Heart left ventricle (tissue), 16 donors: ENCODE measurements at regions not wholly inside any gene's neighbourhood (a gene's known extent, or its start where the extent isn't known, plus 50 kb on each side); places are given as distances from the start of the nearest gene placed in this dataset.

Experiments used
- ATAC-seq, 4 donors: fragments of 200-7000 bp; cut with Tn5 transposase; one replicate each; pipeline ENCODE4 v1.9.1; 2020 to 2022; ENCODE audit warnings: moderate library complexity in 4 of 4, mild to moderate bottlenecking in 3 of 4, moderate number of reproducible peaks in 1 of 4
- DNase-seq, 5 donors: peaks; one replicate each; pipeline ENCODE4 v3.0.0-alpha.2; 2020
- H3K27ac ChIP-seq, 12 donors: fragments of 200-600 bp; sonication (generic) in 4 of 12; one replicate each; pipeline versions ENCODE4 v1.5.0 to v1.8.0; 2016 to 2022; ENCODE audit warnings: mild to moderate bottlenecking in 2 of 12
- H3K27me3 ChIP-seq, 9 donors: fragments of 200-600 bp; sonication (generic) in 2 of 9; one replicate each; pipeline versions ENCODE4 v1.5.1 to v1.8.0; 2016 to 2022; ENCODE audit warnings: mild to moderate bottlenecking in 3 of 9
- H3K36me3 ChIP-seq, 9 donors: fragments of 200-600 bp; sonication (generic) in 2 of 9; one replicate each; pipeline versions ENCODE4 v1.5.0 to v1.8.0; 2018 to 2022; ENCODE audit warnings: mild to moderate bottlenecking in 2 of 9
- H3K4me1 ChIP-seq, 12 donors: fragments of 200-600 bp; sonication (generic) in 4 of 12; one replicate each; pipeline versions ENCODE4 v1.5.0 to v1.8.0; 2016 to 2022; ENCODE audit warnings: mild to moderate bottlenecking in 3 of 12
- H3K4me3 ChIP-seq, 12 donors: fragments of 200-600 bp; sonication (generic) in 4 of 12; one replicate each; pipeline versions ENCODE4 v1.5.0 to v1.8.0; 2017 to 2022; ENCODE audit warnings: mild to moderate bottlenecking in 9 of 12, moderate library complexity in 4 of 12
- H3K9me3 ChIP-seq, 12 donors: fragments of 200-600 bp; sonication (generic) in 4 of 12; one replicate each; pipeline versions ENCODE4 v1.5.0 to v1.8.0; 2016 to 2022; ENCODE audit warnings: mild to moderate bottlenecking in 1 of 12
- CTCF ChIP-seq, 12 donors: fragments of 200-600 bp; sonication (generic) in 4 of 12; IDR thresholded peaks; one replicate each; pipeline versions ENCODE4 v1.5.0 to v1.8.0; 2018 to 2022; ENCODE audit warnings: antibody characterized with exemption in 12 of 12, mild to moderate bottlenecking in 5 of 12
- POLR2A ChIP-seq, 2 donors: fragments of 450-650 bp; IDR thresholded peaks; one replicate each; pipeline ENCODE4 v1.6.1; 2017; ENCODE audit warnings: antibody characterized with exemption in 2 of 2, mild to moderate bottlenecking in 2 of 2, moderate library complexity in 2 of 2
- WGBS, 4 donors: extraction: QIAGEN DNeasy Blood & Tissue Kit in 2 of 4; methylation state at CpG; one replicate each; pipeline versions ENCODE4 v1.1.5 to v1.1.7; 2013 to 2018; 5-methylcytosine and 5-hydroxymethylcytosine counted together
- intact Hi-C, 10 donors: fragments of 100-400 bp; cut with DNase I; formaldehyde crosslinking; loops; one replicate each; pipeline versions ENCODE4 v1.11.1 to v1.14.2; 2022
- donor health status: ischemic (EF 13 %, LVEDD 7.1; RV severe dilation, severe dysfunction).
- donor health status: healthy with polysubstance abuse.
- donor health status: DM: no; HTN: yes; CAD: no.
- donor health status: DM: no; HTN: no; CAD: no.
- donor health status: ischemic (EF 25% LVEDD 6.9; RV normal size, moderate dysfunction).
- donor health status: ischemic (EF 25% LVEDD 5.7; RV mildly dilated, moderate dysfunction).
- donor health status: healthy.
- donor health status: DM: yes; HTN: yes; CAD: no.
- donor health status: ischemic (EF 35%, LVEDD 5.7; RV mildly dilated, moderate dysfunction).
- donor health status: nonischemic (EF 11% LVEDD 7.7; RV severe dilation, severe dysfunction).
- donor health status: DM: yes; HTN: yes; CAD: no.
- donor health status: PGD.
- donor health status: ischemic (EF 29% LVEDD 5.4; RV normal size, mild dysfunction).
- donor health status: nonischemic (EF 23%, LVEDD 6.1; RV moderate dilation, normal function).

GRCh38 chr4:121464854-121465253, 84.0 kb upstream of the QRFPR start:
- DNase-seq (no peak), ATAC-seq (no peak)
- H3K36me3 ChIP-seq = no peaks in the 10 kb centered on the region
- H3K9me3 ChIP-seq = peaks cover 0 to 14% (median 0%) of the 10 kb centered on the region in 12 donors
- TF ChIP-seq CTCF (IDR thresholded peaks at IDR 0.05) (no peak), POLR2A (IDR thresholded peaks at IDR 0.05) (no peak)
- WGBS, 4 donors = 82 to 88% (median 83%) methylated on average over 2 of the region's 2 CpGs
- H3K27ac ChIP-seq = no peak overlapping the region
- intact Hi-C loops = loop anchor here in 9 of 10 donors (5.0 to 10.0 kb wide), 7 partner anchors 93 to 270 kb away; no protein-coding TSS in a partner anchor
- H3K4me1 ChIP-seq = peaks cover 0 to 6% (median 0%) of the 10 kb centered on the region in 12 donors
- no peak overlapping the region for H3K4me3 ChIP-seq
- no peaks in the 10 kb centered on the region for H3K27me3 ChIP-seq

GRCh38 chr4:121462660-121463261, 81.9 kb upstream of the QRFPR start:
- Histone ChIP-seq H3K27me3 (no peaks in the 10 kb centered on the region), H3K27ac (no peak overlapping the region), H3K9me3 (peaks cover 0 to 6% (median 0%) of the 10 kb centered on the region in 12 donors), H3K36me3 (no peaks in the 10 kb centered on the region), H3K4me3 (no peak overlapping the region), H3K4me1 (peaks cover 0 to 6% (median 0%) of the 10 kb centered on the region in 12 donors)
- TF ChIP-seq CTCF (IDR thresholded peaks at IDR 0.05) (peak; percentile 51 to 79 (median 68)), POLR2A (IDR thresholded peaks at IDR 0.05) (no peak)
- WGBS, 4 donors = 51 to 57% (median 52%) methylated on average over 5 of the region's 5 CpGs
- intact Hi-C loops = loop anchor here (2.0 to 10.0 kb wide), 8 partner anchors 90 to 272 kb away; no protein-coding TSS in a partner anchor
- DNase-seq = peak in 4 of 5 donors; percentile 30 to 58 (median 38)
- ATAC-seq = peak; percentile 42 to 82 (median 74)

GRCh38 chr4:121459026-121459425, 78.2 kb upstream of the QRFPR start:
- TF ChIP-seq POLR2A (IDR thresholded peaks at IDR 0.05) (no peak), CTCF (IDR thresholded peaks at IDR 0.05) (no peak)
- ATAC-seq (no peak), DNase-seq (no peak)
- intact Hi-C loops = no loop called here
- WGBS, 4 donors = 76 to 92% (median 82%) methylated on average over 2 of the region's 2 CpGs
- Histone ChIP-seq H3K9me3 (no peaks in the 10 kb centered on the region), H3K27me3 (no peaks in the 10 kb centered on the region), H3K4me3 (no peak overlapping the region), H3K27ac (no peak overlapping the region), H3K36me3 (no peaks in the 10 kb centered on the region), H3K4me1 (peaks cover 0 to 12% (median 0%) of the 10 kb centered on the region in 12 donors)

- Histone ChIP-seq H3K27me3 (no peaks in the 10 kb centered on the region), H3K4me3 (no peak overlapping the region), H3K27ac (no peak overlapping the region), H3K4me1 (peaks cover 0 to 12% (median 0%) of the 10 kb centered on the region in 12 donors), H3K36me3 (no peaks in the 10 kb centered on the region), H3K9me3 (no peaks in the 10 kb centered on the region)
- ATAC-seq (no peak), DNase-seq (no peak)
- TF ChIP-seq CTCF (IDR thresholded peaks at IDR 0.05) (no peak), POLR2A (IDR thresholded peaks at IDR 0.05) (no peak)
- 75 to 86% (median 84%) methylated on average over 7 of the region's 7 CpGs for WGBS, 4 donors
- intact Hi-C loops = no loop called here
These were observed 76.6 kb upstream of the QRFPR start for GRCh38 chr4:121457278-121457875.
